Stimulated activated CD8-positive, alpha-beta memory T cell treated with anti-CD3 and anti-CD28 coated beads, Interleukin-15, amount 100 ng/mL, for 1 hour (primary cell): ENCODE measurements at regions not wholly inside any gene's neighbourhood (a gene's known extent, or its start where the extent isn't known, plus 50 kb on each side); places are given as distances from the start of the nearest gene placed in this dataset.
"Not testable (repeated sequence)": the region's sequence is repeated elsewhere in the genome, so short reads cannot be mapped to it uniquely, and the experiment has no call there.

Source experiments
- DNase-seq: peaks from one replicate; pipeline ENCODE4 v3.0.0-alpha.2; 2020; ENCODE audit warnings: low read depth

DNA sequence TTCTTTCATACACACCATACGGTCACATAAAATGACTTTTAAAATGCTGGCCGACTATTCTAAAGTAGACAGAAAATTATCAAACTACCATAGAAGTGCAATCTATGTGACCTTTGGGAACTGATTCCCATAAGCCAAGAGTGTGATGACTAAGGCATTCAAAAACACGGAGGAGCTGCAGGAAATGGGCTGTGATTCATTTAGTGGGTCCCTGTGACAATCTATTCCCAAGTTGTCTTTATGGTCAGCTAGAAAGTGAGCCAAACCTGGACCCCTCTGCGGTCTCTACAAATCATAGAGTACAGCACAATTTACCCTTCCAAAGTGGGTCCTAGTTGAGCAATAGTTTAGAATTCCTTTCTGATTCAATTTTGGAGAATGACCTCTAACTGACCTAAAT is 251.5 kb upstream of the CBLB start:
- DNase-seq, result no peak

DNA sequence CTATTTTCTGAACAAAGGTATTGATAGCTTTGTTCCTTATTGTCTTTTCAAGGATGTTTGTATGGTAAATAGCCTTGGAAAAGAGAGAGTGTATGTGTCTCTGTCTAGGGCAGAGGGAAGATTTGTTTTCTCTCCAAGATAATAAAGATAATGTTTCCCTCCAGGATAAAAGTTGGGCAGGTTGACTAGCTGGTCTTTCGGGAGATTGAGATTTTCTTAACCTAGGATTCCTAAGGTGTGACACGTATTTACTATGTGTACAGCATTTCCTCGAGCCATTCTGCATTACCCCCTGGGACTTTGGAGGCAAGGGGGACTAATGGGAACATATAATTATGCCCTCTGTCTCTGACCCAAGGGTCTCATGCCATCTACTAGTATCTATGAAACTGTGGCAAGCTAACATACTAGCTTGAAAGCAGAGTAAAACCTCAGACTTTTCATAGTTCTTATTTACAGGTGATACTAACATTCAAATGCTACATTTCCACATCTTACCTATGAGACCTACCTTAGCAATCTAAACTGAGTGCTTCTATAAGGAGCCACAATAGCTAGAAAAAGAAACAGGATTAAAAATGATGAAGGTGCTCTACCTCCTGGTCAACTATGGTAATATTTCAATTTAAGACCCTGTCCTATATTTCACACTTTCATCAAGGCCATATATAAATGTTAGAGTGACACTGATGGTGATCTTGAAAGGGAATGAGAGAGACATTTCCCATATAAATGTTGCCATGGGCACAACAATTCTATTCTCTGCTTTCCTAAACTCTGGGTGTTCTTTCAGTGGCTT is 252.9 kb upstream of the CBLB start:
- DNase-seq, result no peak

DNA sequence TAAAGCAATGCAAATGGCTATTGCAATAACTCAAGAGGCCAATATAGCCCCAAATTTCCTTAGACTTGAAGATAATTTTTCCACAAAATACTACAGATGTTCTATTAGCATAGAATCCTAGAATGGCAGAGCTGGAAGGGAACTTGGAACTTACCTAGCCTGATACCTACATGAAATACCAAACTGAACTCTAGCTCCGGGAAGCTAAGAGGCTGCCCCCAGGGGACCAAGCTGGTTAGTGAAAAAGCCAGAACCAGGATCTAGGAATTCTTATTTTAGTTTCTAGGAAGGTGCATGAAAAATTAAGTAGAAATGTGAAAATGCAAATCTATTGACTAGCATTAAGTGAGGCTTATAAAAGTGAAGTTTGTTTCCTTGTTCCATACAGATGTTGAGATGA is 256.0 kb upstream of the CBLB start:
- no peak for DNase-seq

DNA sequence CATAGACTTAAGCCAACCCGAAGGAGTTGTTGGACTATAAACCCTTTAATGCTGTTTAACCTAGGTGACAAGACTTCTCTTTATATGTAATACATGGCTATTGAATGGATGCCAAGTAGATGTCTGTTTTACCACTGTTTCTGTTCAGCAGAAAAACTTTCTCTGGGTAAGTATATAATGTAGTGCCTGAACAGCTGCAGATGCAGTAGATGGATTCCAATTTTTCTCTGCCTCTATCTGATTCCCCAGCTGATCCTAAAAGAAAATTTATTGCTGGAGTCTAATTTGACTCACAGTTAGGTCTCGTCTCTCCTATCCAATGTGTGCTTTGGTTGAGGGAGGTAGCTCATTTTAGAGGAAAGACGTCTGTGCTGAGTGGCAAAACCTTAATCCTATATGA is 256.5 kb upstream of the CBLB start:
- no peak for DNase-seq

DNA sequence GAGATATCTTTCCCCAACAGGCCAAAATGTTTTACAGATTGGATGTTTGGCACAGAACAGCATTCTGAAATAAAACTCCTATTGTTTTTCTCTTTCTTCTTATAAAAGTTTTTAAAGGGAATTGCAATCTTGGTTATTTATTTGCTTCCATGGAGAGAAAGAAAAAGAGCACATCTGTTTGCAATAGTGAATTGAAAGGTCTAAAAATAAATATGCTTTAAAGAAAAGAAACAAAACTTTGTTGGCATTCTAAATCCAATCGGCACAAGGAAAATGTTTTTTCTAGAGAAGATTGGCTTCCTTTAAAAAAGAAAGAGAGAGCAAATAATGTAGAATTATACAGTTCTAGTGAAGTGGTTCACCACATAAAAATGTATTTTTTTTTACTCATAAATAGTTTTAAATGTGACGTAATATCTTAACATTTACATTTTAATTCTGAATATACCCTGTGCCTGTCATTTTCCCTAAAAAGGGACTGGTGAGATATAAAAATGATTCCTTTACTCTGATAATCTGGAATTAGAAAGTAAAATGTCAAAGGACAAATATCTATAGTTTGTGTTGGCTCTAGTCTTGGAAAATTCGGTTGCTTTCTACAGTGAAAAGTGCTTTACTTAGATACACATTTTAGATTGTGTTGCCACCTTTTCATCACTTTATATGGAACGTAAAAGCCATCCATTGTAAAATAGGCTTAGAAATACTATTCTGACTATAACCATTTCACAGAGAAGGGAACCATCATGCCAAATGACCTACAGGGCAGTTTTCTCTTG is 257.4 kb upstream of the CBLB start:
- no peak for DNase-seq

DNA sequence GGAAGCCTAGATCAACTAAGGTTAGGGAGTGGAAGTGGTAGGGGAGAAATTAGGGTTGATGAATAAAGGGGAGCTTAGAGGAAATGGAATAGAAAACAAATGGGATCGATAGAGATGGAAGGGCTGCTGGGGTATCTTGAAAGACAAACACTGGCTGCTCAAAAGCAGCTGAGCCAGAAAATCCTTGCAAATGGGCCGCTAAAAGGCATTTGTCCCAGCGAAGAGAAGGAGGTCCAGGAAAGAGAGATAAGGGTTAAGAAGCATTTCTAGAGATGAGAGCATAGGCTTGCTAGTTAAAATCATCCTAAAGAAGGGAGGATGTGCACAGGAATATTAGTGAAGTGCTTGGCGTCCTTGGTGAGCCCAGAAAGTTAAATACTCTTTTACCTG is 258.0 kb upstream of the CBLB start:
- DNase-seq, result no peak

DNA sequence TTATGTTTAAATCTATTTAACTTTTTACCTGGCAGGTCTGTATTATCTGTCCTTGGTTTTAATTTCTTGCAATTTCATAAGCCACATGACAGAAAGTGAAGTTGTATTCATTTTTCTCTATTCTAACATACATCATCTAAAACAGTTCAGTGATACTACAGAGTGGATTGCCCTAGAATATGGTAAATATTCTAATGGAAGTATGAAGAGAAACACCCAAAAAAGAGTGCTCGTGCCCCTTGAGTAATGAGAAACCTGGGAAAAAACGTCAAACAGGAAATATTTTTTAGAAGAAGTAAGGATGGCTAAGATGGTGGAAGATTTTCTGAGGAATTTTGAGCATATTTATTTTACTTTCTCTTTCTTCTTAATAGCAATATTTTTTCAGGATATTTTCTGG is 261.1 kb upstream of the CBLB start:
- DNase-seq, result no peak

DNA sequence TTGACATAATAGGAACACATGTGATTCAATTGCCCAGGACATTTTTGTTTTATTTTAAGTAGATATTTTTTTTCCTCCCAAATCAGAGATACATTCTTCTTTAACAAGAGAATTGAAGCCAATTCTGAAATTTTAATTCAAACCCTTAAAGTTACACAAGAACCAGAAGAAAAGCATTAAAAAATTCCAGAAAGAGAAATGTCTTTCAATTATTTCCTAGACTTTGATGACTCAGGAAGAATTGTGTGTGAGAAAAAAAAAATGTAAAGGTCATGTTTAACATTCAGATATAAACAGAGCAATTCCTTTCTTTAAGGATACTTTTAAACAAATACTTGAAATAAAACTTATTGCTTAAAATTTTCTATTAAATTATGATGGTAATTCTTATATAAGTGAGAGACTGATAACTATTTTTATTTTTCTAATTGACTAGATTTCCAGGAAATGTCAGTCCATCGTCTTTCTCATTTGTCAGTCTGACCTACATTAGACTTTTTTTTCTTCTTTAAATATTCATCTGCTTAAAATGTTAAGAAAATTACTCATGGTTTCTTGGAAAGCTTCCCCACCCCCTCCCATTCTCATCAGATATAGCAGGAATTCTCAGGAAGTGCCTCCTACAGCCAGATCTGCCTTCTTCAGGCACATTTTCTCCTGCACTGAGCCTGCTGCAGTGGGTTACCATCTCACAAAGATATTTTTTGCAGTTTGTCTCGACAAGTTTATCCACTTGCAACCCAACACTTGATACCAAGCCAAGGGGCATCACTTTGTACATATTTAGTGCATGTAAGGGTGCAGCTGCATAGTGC is 261.8 kb upstream of the CBLB start:
- DNase-seq, result no peak

DNA sequence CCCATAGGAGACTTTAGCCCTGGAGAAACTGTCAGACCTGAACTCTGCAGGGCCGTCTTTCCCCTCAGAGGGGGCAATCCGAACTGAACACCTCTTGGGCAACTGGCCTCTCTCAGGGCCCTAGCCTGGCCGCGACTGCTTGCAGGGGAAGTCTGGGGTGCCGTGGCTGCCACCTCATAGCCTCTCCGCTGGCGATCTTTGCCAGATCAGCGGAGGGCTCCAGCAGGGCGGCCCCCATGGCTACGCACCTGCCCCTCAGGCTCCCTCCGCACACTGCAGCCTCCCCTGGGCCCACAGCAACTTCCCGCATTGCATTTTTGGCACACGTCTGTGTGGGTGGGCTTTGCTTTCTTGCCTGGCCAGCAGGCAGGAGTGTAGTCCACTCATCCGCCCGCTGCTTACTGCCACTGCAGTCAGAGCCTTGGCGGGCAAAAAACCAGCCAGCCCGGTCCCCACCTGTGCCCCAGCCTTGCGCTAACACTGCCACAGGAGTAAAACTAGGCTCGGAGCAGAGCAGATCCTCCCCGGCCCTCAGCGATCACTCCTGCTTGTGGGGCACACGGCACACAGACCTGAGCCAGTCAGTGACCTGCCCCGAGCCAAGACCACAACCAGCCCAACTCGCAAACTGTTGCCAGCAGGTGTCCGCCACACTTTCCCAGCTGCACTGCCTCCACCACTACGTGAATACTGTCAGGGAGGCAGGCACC is 266.8 kb upstream of the CBLB start:
- no peak for DNase-seq

DNA sequence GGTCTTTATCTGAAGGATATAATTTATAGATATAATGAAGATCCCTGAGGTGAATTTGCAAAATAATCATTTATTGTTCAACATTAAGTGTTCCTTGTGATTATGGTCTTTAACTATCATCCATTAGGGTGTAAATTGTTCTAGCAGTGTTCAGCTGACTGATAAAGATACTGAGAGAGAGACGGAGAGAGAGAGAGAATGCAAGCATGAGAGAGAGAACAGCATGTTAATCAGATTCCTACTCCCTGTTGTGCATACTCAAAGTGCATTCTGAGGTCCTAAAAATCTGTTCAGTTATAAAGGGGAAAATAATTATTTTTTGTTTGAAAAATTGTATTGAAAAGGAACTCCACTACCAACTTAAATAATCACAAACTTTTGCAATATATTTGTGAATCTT is 271.0 kb upstream of the CBLB start:
- DNase-seq, result no peak

DNA sequence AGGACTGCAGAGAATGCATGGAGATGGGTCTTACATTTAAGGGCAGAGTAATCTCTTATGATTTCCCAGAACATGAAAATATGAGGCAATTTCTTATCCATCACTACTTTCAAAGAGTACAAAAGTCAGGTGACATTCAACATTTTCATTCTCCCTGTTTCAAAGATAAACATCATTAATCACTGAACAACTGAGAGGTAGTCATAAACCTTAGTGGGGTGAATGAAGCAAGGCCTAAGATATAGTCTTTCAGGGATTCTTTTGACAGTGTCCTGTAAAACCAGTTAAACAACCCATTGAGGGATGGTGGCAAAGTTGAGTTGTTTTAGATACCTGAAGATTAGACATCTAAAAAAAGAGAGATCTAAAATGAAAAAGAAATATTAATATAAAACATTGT is 271.6 kb upstream of the CBLB start:
- no peak for DNase-seq

DNA sequence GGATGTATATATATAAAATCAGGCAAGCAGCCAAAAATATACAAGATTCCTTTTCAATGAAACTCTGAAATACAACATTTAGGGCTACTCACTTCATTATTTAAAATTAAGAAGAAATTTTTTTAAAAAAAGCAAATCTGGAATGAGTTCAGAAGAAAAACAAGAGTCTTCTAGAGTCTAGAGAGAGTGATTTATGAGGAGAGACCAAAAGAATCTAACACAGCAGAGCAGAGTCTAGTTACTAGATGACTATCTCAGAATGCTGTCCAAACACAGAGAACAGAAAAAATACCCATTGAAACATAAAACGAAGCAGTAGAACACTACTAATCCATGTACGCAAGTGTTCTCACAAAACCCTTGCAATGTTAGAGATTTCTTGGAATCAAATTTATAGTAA is 275.2 kb upstream of the CBLB start:
- DNase-seq, result no peak

DNA sequence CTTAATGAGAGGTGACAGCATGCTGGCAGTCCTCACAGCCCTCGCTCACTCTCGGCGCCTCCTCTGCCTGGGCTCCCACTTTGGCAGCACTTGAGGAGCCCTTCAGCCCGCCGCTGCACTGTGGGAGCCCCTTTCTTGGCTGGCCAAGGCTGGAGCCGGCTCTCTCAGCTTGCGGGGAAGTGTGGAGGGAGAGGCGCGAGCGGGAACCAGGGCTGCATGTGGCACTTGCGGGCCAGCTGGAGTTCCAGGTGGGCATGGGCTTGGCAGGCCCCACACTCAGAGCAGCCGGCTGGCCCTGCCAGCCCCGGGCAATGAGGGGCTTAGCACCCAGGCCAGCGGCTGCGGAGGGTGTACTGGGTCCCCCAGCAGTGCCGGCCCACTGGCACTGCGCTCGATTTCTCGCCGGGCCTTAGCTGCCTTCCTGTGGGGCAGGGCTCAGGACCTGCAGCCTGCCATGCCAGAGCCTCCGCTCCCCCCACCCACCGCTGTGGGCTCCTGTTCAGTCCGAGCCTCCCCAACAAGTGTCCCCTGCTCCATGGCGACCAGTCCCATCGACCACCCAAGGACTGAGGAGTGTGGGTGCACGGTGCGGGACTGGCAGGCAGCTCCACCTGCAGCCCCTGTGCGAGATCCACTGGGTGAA is 279.7 kb upstream of the CBLB start:
- DNase-seq, result not testable (repeated sequence)

DNA sequence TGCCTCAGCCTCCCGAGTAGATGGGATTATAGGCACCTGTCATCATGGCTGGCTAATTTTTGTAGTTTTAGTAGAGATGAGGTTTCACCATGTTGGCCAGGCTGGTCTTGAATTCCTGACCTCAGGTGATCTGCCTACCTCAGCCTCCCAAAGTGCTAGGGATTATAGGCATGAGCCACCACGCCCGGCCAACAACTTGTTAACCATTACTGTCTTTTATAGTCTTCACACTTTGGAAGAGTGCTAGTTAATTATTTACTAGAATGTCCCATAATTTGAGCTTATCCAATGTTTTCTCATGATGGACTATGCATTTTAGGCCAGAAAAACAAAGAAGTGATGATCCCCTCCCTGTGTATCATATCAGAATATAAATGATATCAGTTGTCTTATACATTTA is 288.6 kb upstream of the CBLB start:
- DNase-seq, result no peak

DNA sequence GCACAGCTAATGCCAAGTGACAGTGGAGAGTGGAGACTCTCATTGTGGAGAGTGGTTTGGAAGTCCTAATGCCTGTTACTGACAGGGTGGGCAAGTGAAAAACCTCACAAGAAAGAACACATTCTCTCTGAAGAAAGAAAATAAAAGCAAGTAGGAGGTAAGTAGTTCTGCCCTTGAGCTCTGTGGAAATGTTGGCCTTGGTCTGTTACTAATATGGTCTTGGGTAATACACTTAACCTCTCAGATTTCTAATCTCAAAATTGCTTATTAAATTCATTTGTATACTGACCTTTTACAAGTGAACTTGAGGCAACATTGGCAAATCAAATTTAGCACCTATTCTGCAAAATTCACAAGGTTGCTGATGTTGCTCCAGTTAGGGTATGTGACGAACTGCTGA is 291.6 kb upstream of the CBLB start:
- DNase-seq, result no peak

DNA sequence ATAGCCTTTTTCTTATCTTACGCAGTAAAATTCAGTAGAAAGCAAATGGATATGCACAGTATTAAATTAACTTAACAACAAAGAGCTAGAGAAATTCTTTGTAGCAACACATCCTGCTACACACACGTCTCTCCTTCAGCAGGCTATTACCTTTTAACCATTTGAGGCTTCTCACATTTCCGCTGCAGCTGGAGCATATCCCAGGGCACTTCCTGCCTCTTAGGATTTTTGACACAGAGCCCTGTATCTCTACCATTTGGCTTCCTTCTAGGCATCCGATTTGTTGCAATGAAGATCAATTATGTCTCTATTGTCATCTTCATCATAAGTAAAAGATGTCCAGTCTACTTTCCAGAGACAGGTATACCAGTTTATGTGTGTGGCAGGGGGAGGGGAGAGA is 292.4 kb upstream of the CBLB start:
- DNase-seq, result no peak

DNA sequence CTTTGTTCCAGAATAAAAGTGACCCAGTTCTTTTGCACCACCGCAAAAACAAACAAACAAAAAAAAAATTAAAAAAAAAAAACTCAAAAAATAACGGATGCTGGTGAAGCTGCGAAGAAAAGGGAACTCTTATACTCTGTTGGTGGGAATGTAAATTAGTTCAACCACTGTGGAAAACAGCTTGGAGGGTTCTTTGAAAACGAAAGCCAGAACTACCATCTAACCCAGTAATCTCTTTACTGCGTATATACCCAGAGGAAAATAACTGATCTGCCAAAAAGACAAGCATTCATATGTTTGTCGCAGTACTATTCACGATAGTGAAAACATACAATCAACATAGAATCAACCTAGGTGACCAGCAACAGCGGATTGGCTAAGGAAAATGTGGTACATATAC is 298.9 kb upstream of the CBLB start:
- no peak for DNase-seq

DNA sequence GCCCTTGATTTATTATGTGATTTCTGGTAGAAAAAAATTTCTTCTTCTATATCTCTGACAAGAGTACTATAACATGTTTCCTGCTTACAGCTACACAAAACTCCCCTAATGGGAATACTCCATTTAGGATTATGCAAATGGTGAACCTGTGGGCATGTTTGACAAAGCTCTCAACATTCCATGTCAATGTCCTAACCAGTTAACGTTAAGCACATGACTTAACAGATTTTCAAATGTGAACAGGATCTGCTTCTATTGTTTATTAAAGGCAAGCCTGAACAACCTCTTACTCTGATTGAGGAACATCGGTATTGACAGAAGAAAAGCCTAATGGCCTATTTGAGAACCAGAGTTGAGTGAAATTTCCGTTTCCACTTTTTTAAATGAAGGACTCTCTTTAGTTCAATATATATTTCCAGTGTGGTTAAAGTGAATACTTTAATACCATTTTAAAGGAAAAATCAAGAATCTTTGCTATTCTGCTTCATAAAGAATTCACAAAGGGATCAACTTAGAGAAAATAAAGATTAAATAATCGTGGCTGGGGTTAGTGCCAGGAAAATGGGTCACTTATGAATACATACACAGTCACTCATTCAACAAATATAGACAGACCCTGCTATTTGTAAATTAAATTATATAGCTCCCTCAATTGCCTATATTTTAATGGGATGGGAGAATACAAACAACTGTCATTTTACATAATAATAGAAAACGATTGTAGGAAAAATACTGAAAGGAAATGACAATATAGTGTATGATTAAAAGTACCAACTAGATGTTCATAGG is 300.3 kb upstream of the CBLB start:
- no peak for DNase-seq

DNA sequence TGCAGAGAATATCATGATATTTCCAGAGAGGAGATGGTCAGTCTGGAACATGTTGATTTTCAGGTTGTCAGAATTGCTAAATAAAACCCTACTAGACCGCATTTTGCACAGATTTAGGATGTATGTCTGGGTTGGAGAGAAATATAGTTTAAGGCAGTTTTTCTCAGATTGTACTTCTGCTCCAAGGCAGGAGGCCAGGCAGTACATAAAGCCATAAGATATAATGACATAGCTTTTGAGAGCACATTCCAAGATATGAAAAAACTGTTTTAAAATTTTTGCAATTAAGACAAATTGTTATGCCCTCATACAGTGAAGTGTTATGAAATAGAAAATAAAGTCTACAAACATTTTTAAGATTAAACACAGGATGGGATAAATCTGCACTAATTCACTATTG is 301.8 kb upstream of the CBLB start:
- DNase-seq, result no peak

DNA sequence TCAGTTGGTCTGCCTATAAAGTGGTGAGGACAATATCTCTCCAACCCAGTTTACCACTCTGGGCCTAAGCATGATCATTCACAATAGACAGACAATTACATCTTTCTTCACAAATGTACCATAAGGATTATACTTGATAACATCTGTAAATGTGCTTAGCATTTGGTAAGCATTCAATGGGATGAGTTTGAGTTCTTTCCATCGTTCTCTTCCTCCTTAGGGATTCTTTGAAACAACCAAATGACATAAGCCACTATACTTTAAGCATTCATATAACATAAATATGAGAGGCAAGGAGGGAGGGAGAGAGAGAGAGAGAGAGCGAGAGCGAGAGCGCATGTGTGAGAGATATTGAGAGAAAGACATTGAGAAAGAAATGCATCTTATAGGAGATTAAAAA is 303.3 kb upstream of the CBLB start:
- no peak for DNase-seq

DNA sequence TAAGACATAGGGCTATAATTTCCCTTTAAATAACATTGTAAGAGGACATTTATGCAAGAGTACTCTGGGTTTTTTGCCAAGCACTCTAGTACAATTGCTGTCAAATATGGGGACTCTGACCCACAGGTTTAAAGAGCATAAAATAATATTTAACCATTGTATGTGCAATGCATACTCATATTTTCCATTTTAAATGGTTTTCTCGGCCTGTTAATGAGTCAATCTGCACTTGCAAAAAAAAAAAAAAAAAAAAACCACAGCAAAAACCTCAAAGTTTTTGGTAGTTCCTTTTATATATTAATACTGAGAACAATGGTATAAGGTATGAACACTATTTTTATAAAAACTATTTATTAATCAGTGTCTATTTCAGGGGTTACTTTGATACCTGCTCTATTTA is 304.0 kb upstream of the CBLB start:
- no peak for DNase-seq
